H1 (cell line): ENCODE measurements at regions not wholly inside any gene's neighbourhood (a gene's known extent, or its start where the extent isn't known, plus 50 kb on each side); places are given as distances from the start of the nearest gene placed in this dataset.

Source experiments
- CTCF ChIA-PET: fragments of 300-600 bp; sonication (Branson Sonifier 250); formaldehyde crosslinking; loops from one replicate; lab custom pipeline; 2021; ENCODE audit not compliant: partially characterized antibody; lab: Charles Lee
- POLR2A ChIA-PET: fragments of 300-600 bp; sonication (Branson Sonifier 250); formaldehyde crosslinking; loops from one replicate; lab custom pipeline; 2021; ENCODE audit warnings: inconsistent platforms; ENCODE audit not compliant: partially characterized antibody; lab: Charles Lee
- DNase-seq, 2 experiments: peaks; one replicate each; pipeline versions ENCODE4 v3.0.0 to v3.0.0-alpha.2; 2010 to 2022; ENCODE audit warnings: low spot score in 2 of 2, low read depth in 1 of 2, mixed read lengths in 1 of 2
- FAIRE-seq: peaks from 2 replicates; lab custom pipeline; 2011; peaks lifted over from hg19 to GRCh38; lab: Jason Lieb, UNC
- H2AFZ ChIP-seq: 2 replicates; pipeline ENCODE4 v1.8.1; 2012; ENCODE audit warnings: low read length, inconsistent platforms
- H2AK5ac ChIP-seq: 2 replicates; pipeline ENCODE4 v1.6.1; 2013; ENCODE audit warnings: low read depth, low read length
- H2BK120ac ChIP-seq: replicated peaks from 2 replicates; pipeline ENCODE3; 2013; ENCODE audit warnings: low read depth, low read length, inconsistent platforms
- H2BK12ac ChIP-seq: 2 replicates; pipeline ENCODE4 v1.6.1; 2013; ENCODE audit warnings: low read depth, low read length
- H2BK15ac ChIP-seq: 2 replicates; pipeline ENCODE4 v1.6.1; 2013; ENCODE audit warnings: low read length
- H2BK20ac ChIP-seq: 2 replicates; pipeline ENCODE4 v1.6.1; 2013; ENCODE audit warnings: low read length
- H2BK5ac ChIP-seq: 2 replicates; pipeline ENCODE4 v1.6.1; 2013; ENCODE audit warnings: low read depth, low read length
- H3K14ac ChIP-seq: 2 replicates; pipeline ENCODE4 v1.6.1; 2013; ENCODE audit warnings: inconsistent platforms; ENCODE audit not compliant: insufficient read length
- H3K18ac ChIP-seq: 2 replicates; pipeline ENCODE4 v1.6.1; 2013; ENCODE audit warnings: low read length; ENCODE audit errors: extremely low read depth
- H3K23ac ChIP-seq: 2 replicates; pipeline ENCODE4 v1.6.1; 2013; ENCODE audit warnings: inconsistent platforms; ENCODE audit not compliant: insufficient read length
- H3K23me2 ChIP-seq: 2 replicates; pipeline ENCODE4 v1.6.1; 2013; ENCODE audit warnings: low read depth, low read length
- H3K27ac ChIP-seq: 2 replicates; pipeline ENCODE4 v1.6.1; 2011; ENCODE audit warnings: low read depth, low read length, inconsistent platforms
- H3K27me3 ChIP-seq, 4 experiments: replicated peaks in 1 of 4; 1 replicate in 1 of 4; 2 replicates in 3 of 4; pipeline versions ENCODE4 v1.6.1 to v1.8.1; 2011 to 2013; ENCODE audit warnings: low read length in 3 of 4, mild to moderate bottlenecking in 3 of 4, inconsistent platforms in 2 of 4, mixed read lengths in 2 of 4, moderate library complexity in 1 of 4; ENCODE audit not compliant: control insufficient read depth in 3 of 4, insufficient read depth in 3 of 4; ENCODE audit errors: extremely low read depth in 1 of 4
- H3K36me3 ChIP-seq, 4 experiments: 2 replicates each; pipeline versions ENCODE4 v1.6.1 to v1.8.1; 2011 to 2013; ENCODE audit warnings: mild to moderate bottlenecking in 4 of 4, low read length in 3 of 4, moderate library complexity in 2 of 4, control low read depth in 1 of 4, inconsistent platforms in 1 of 4; ENCODE audit not compliant: insufficient read depth in 4 of 4, control insufficient read depth in 2 of 4
- H3K4ac ChIP-seq: replicated peaks from 2 replicates; pipeline ENCODE3; 2013; ENCODE audit warnings: low read length, low read depth, mixed read lengths, inconsistent platforms; ENCODE audit not compliant: insufficient read length
- H3K4me1 ChIP-seq, 4 experiments: replicated peaks in 1 of 4; 1 replicate in 1 of 4; 2 replicates in 3 of 4; pipeline versions ENCODE4 v1.6.1 to v1.8.1; 2011 to 2013; ENCODE audit warnings: low read length in 3 of 4, inconsistent platforms in 2 of 4, mixed read lengths in 1 of 4; ENCODE audit not compliant: insufficient read depth in 4 of 4, control insufficient read depth in 3 of 4
- H3K4me2 ChIP-seq, 2 experiments: 2 replicates each; pipeline versions ENCODE4 v1.6.1 to v1.8.1; 2011 to 2013; ENCODE audit warnings: low read depth in 2 of 2, low read length in 2 of 2, control low read depth in 1 of 2, inconsistent platforms in 1 of 2, mild to moderate bottlenecking in 1 of 2; ENCODE audit not compliant: insufficient read depth in 1 of 2
- H3K4me3 ChIP-seq, 4 experiments: fragments of 200-600, 300-600 bp in 1 of 4; sonication (generic), shearing (Covaris generic), sonication (Bioruptor Twin) in 1 of 4; 2 replicates each; pipeline versions ENCODE4 v1.5.1 to v1.8.1; 2011 to 2016; ENCODE audit warnings: low read length in 4 of 4, low read depth in 3 of 4, control low read depth in 2 of 4, inconsistent platforms in 2 of 4, mild to moderate bottlenecking in 2 of 4, mixed read lengths in 1 of 4, moderate library complexity in 1 of 4; ENCODE audit not compliant: insufficient read depth in 2 of 4; ENCODE audit errors: extremely low read depth in 1 of 4
- H3K56ac ChIP-seq: replicated peaks from 2 replicates; pipeline ENCODE3; 2013; ENCODE audit warnings: low read depth, mild to moderate bottlenecking, mixed read lengths, low read length, inconsistent platforms; ENCODE audit not compliant: insufficient read length
- H3K79me1 ChIP-seq: 2 replicates; pipeline ENCODE4 v1.6.1; 2013; ENCODE audit warnings: low read depth, low read length, control low read depth
- H3K79me2 ChIP-seq, 2 experiments: 2 replicates each; pipeline versions ENCODE4 v1.6.1 to v1.8.1; 2012 to 2013; ENCODE audit warnings: low read length in 2 of 2, mild to moderate bottlenecking in 2 of 2, inconsistent platforms in 1 of 2; ENCODE audit not compliant: insufficient read depth in 2 of 2, control insufficient read depth in 1 of 2
- H3K9ac ChIP-seq, 4 experiments: replicated peaks in 1 of 4; 1 replicate in 1 of 4; 2 replicates in 3 of 4; pipeline versions ENCODE4 v1.6.1 to v1.8.1; 2011 to 2013; ENCODE audit warnings: low read depth in 3 of 4, low read length in 3 of 4, control low read depth in 2 of 4, mild to moderate bottlenecking in 2 of 4, moderate library complexity in 2 of 4, inconsistent platforms in 1 of 4; ENCODE audit errors: extremely low read depth in 1 of 4
- H3K9me3 ChIP-seq, 2 experiments: 2 replicates each; pipeline versions ENCODE4 v1.6.1 to v1.8.1; 2012 to 2013; ENCODE audit warnings: mild to moderate bottlenecking in 2 of 2, moderate library complexity in 2 of 2, control low read depth in 1 of 2, inconsistent platforms in 1 of 2, low read depth in 1 of 2, low read length in 1 of 2, mixed read lengths in 1 of 2; ENCODE audit not compliant: insufficient read depth in 2 of 2
- H4K20me1 ChIP-seq, 2 experiments: replicated peaks in 1 of 2; 2 replicates each; pipeline versions ENCODE3 to v1.8.1; 2011 to 2013; ENCODE audit warnings: inconsistent platforms in 2 of 2, low read length in 2 of 2, mild to moderate bottlenecking in 1 of 2; ENCODE audit not compliant: insufficient read depth in 2 of 2, control insufficient read depth in 1 of 2
- H4K5ac ChIP-seq: 2 replicates; pipeline ENCODE4 v1.6.1; 2013; ENCODE audit warnings: low read length, low read depth, mixed read lengths, inconsistent platforms; ENCODE audit not compliant: insufficient read length
- H4K8ac ChIP-seq: 2 replicates; pipeline ENCODE4 v1.8.0; 2013; ENCODE audit warnings: mild to moderate bottlenecking, moderate library complexity, low read length, inconsistent platforms; ENCODE audit not compliant: insufficient read depth; ENCODE audit errors: extremely low read depth
- H4K91ac ChIP-seq: replicated peaks from 2 replicates; pipeline ENCODE3; 2013; ENCODE audit warnings: low read length, mixed read lengths, inconsistent platforms; ENCODE audit not compliant: insufficient read length
- CHD2 ChIP-seq: IDR thresholded peaks from 2 replicates; pipeline ENCODE4 v1.6.1; 2012; ENCODE audit warnings: low read length, improper control_type of control experiment
- EZH2 ChIP-seq: fragments of 200-600 bp; sonication (generic); IDR thresholded peaks from 2 replicates; pipeline ENCODE4 v1.7.1; 2012; ENCODE audit warnings: low read depth, mild to moderate bottlenecking, moderate library complexity, low read length, inconsistent platforms; ENCODE audit not compliant: severe bottlenecking
- POLR2AphosphoS5 ChIP-seq: IDR thresholded peaks from 2 replicates; pipeline ENCODE4 v1.6.1; 2011; ENCODE audit warnings: low read depth, low read length
- RBBP5 ChIP-seq: IDR thresholded peaks from 2 replicates; pipeline ENCODE4 v1.7.1; 2012; ENCODE audit warnings: low read depth, mild to moderate bottlenecking, inconsistent platforms, low read length, moderate library complexity, borderline replicate concordance
- RFX5 ChIP-seq: IDR thresholded peaks from 2 replicates; pipeline ENCODE4 v1.6.1; 2011; ENCODE audit warnings: low read depth, low read length, improper control_type of control experiment, borderline replicate concordance
- RXRA ChIP-seq: IDR thresholded peaks from 2 replicates; pipeline ENCODE4 v1.6.1; 2011; ENCODE audit warnings: low read depth, mild to moderate bottlenecking, low read length, moderate library complexity; ENCODE audit not compliant: insufficient read depth
- TAF1 ChIP-seq: IDR thresholded peaks from 2 replicates; pipeline ENCODE4 v1.6.1; 2011; ENCODE audit warnings: mild to moderate bottlenecking, low read depth, low read length
- TCF12 ChIP-seq: IDR thresholded peaks from 2 replicates; pipeline ENCODE4 v1.6.1; 2011; ENCODE audit warnings: low read depth, mild to moderate bottlenecking, low read length
- TEAD4 ChIP-seq: IDR thresholded peaks from 2 replicates; pipeline ENCODE4 v1.6.1; 2012; ENCODE audit warnings: low read depth, low read length, inconsistent platforms, mixed read lengths

DNA sequence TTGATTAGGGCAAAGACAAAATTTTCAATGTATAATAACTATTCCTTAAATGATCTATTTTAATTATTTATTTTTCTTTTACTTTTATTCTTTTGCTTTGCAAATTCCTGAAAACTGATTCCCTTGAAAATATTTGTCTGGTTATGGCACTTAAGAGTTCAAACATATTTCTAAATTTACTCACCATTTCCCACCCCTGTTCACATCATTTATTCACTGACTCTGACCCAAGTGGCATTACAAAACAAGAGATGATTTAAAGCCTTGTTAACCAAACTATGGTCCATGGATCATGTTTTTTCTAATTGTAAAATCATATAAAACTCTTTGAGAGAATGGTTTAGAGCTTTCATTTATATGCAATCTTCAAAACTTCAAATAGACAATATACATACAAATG lies 1256.1 kb upstream of the LRRN3 start:
- H2BK20ac ChIP-seq = no peak overlapping the region

More for the DNA sequence above, 1256.1 kb upstream of the LRRN3 start:
- no peaks in the 10 kb centered on the region for H3K36me3 ChIP-seq
- H3K18ac ChIP-seq = no peak overlapping the region
- TF ChIP-seq RFX5 = no peak
- no peak for TF ChIP-seq RXRA
- TF ChIP-seq TCF12 = no peak
- no peak for TF ChIP-seq POLR2AphosphoS5
- TF ChIP-seq TAF1 = no peak
- TF ChIP-seq EZH2 = no peak
- no peak for TF ChIP-seq RBBP5
- TF ChIP-seq CHD2 = no peak
- TF ChIP-seq TEAD4 = no peak
- H3K4ac ChIP-seq = no peak overlapping the region
- H3K4me3 ChIP-seq = no peak overlapping the region
- H3K56ac ChIP-seq = no peak overlapping the region
- H3K9ac ChIP-seq = no peak overlapping the region
- no peaks in the 10 kb centered on the region for H3K9me3 ChIP-seq
- no peak overlapping the region for H4K8ac ChIP-seq
- no peak overlapping the region for H3K14ac ChIP-seq
- H2BK120ac ChIP-seq = no peak overlapping the region
- no peak overlapping the region for H4K5ac ChIP-seq
- CTCF ChIA-PET = interaction anchor here (1.1 kb wide), 1 partner anchor 11 kb away, joined by 3 read pairs; no protein-coding TSS in a partner anchor
- DNase-seq (no peak), FAIRE-seq (no peak)
- H3K4me1 ChIP-seq = no peaks in the 10 kb centered on the region
- no peak overlapping the region for H2BK15ac ChIP-seq
- no peaks in the 10 kb centered on the region for H3K79me1 ChIP-seq
- H3K27me3 ChIP-seq = no peaks in the 10 kb centered on the region
- H2BK12ac ChIP-seq = no peak overlapping the region
- H3K4me2 ChIP-seq = no peak overlapping the region
- no peak overlapping the region for H4K91ac ChIP-seq
- H4K20me1 ChIP-seq = no peaks in the 10 kb centered on the region
- no peak overlapping the region for H2AFZ ChIP-seq
- H3K23ac ChIP-seq = no peak overlapping the region
- POLR2A ChIA-PET = no interaction called here
- H2BK5ac ChIP-seq = no peak overlapping the region
- no peaks in the 10 kb centered on the region for H3K79me2 ChIP-seq
- H2AK5ac ChIP-seq = no peak overlapping the region
- no peak overlapping the region for H3K27ac ChIP-seq
- no peaks in the 10 kb centered on the region for H3K23me2 ChIP-seq
